SIG-M5 (cell line): ENCODE measurements at regions not wholly inside any gene's neighbourhood (a gene's known extent, or its start where the extent isn't known, plus 50 kb on each side); places are given as distances from the start of the nearest gene placed in this dataset.
"Not testable (repeated sequence)": the region's sequence is repeated elsewhere in the genome, so short reads cannot be mapped to it uniquely, and the experiment has no call there.

ENCODE experiments used
- DNase-seq: peaks from one replicate; lab custom pipeline; 2025; lab: John Stamatoyannopoulos, UW

- no peak for DNase-seq
These were observed 165.9 kb upstream of the CREB1 start for GRCh38 chr2:207363761-207364290.

- no peak for DNase-seq
These were observed 159.1 kb upstream of the CREB1 start for GRCh38 chr2:207370646-207371045.

- no peak for DNase-seq
These were observed 157.9 kb upstream of the CREB1 start for GRCh38 chr2:207371877-207372276.

- no peak for DNase-seq
These were observed 157.3 kb upstream of the CREB1 start for GRCh38 chr2:207372483-207372882.

- no peak for DNase-seq
These were observed 154.4 kb upstream of the CREB1 start for GRCh38 chr2:207375207-207375875.

GRCh38 chr2:207378620-207379019, 151.1 kb upstream of the CREB1 start:
- DNase-seq, result not testable (repeated sequence)

- no peak for DNase-seq
These were observed 144.7 kb upstream of the CREB1 start for GRCh38 chr2:207385076-207385475.

GRCh38 chr2:207385903-207386302, 143.9 kb upstream of the CREB1 start:
- DNase-seq, result no peak

GRCh38 chr2:207387001-207387571, 142.7 kb upstream of the CREB1 start:
- no peak for DNase-seq

- no peak for DNase-seq
These were observed 139.3 kb upstream of the CREB1 start for GRCh38 chr2:207390302-207391095.

- DNase-seq, result no peak
These were observed 135.5 kb upstream of the CREB1 start for GRCh38 chr2:207394203-207394781.

GRCh38 chr2:207394812-207395534, 134.8 kb upstream of the CREB1 start:
- DNase-seq, result no peak

- DNase-seq, result no peak
These were observed 134.1 kb upstream of the CREB1 start for GRCh38 chr2:207395535-207396251.

GRCh38 chr2:207397917-207398655, 131.7 kb upstream of the CREB1 start:
- no peak for DNase-seq

- DNase-seq, result no peak
These were observed 130.5 kb upstream of the CREB1 start for GRCh38 chr2:207399301-207399700.

GRCh38 chr2:207401338-207401737, 128.4 kb upstream of the CREB1 start:
- DNase-seq, result no peak

GRCh38 chr2:207403141-207403540, 126.6 kb upstream of the CREB1 start:
- no peak for DNase-seq

GRCh38 chr2:207403950-207404349, 125.8 kb upstream of the CREB1 start:
- no peak for DNase-seq

GRCh38 chr2:207405150-207405549, 124.6 kb upstream of the CREB1 start:
- no peak for DNase-seq

- DNase-seq, result no peak
These were observed 121.5 kb upstream of the CREB1 start for GRCh38 chr2:207408086-207408794.
